Natural killer cell (primary cell): ENCODE measurements at regions not wholly inside any gene's neighbourhood (a gene's known extent, or its start where the extent isn't known, plus 50 kb on each side); places are given as distances from the start of the nearest gene placed in this dataset.
A peak's percentile ranks its signal among the peaks of the same experiment; 100 is the strongest.
"Not testable (repeated sequence)": the region's sequence is repeated elsewhere in the genome, so short reads cannot be mapped to it uniquely, and the experiment has no call there.

Source experiments
- ATAC-seq, 3 donors: fragments of 150-1000 bp in 2 of 3; fragments of 200-7000 bp in 1 of 3; cut with Tn5 transposase; 1 replicate in 1 of 3; 2 replicates in 2 of 3; pipeline ENCODE4 v1.10.0; 2021; ENCODE audit warnings: mild to moderate bottlenecking in 2 of 3, moderate library complexity in 2 of 3
- DNase-seq, 2 donors: peaks; one replicate each; pipeline versions ENCODE4 v3.0.0 to v3.0.0-alpha.2; 2013 to 2021; ENCODE audit warnings: mixed read lengths in 1 of 2
- H3K27ac ChIP-seq: one replicate; pipeline ENCODE4 v1.5.1; 2013; ENCODE audit warnings: mild to moderate bottlenecking, low read length
- H3K27me3 ChIP-seq: one replicate; pipeline ENCODE4 v1.6.1; 2013; ENCODE audit warnings: low read length; ENCODE audit not compliant: control insufficient read depth, insufficient read depth
- H3K36me3 ChIP-seq: one replicate; pipeline ENCODE4 v1.6.1; 2013; ENCODE audit warnings: low read length; ENCODE audit not compliant: control insufficient read depth, insufficient read depth
- H3K4me1 ChIP-seq: one replicate; pipeline ENCODE4 v1.6.1; 2013; ENCODE audit warnings: low read length; ENCODE audit not compliant: control insufficient read depth, insufficient read depth
- H3K4me3 ChIP-seq: one replicate; pipeline ENCODE4 v1.5.1; 2013; ENCODE audit warnings: low read length
- H3K9me3 ChIP-seq: one replicate; pipeline ENCODE4 v1.6.1; 2013; ENCODE audit warnings: low read length; ENCODE audit not compliant: control insufficient read depth, insufficient read depth
- H3K27ac Mint-ChIP-seq, 2 donors: one replicate each; pipeline ENCODE4 v1.8.0; 2022; ENCODE audit warnings: mild to moderate bottlenecking in 2 of 2, mixed read lengths in 2 of 2, moderate library complexity in 1 of 2
- H3K27me3 Mint-ChIP-seq, 2 donors: one replicate each; pipeline ENCODE4 v1.8.0; 2022; ENCODE audit warnings: low read depth in 2 of 2, mixed read lengths in 2 of 2
- H3K36me3 Mint-ChIP-seq: one replicate; pipeline ENCODE4 v1.8.0; 2022; ENCODE audit warnings: mixed read lengths
- H3K4me1 Mint-ChIP-seq, 2 donors: one replicate each; pipeline ENCODE4 v1.8.0; 2022; ENCODE audit warnings: mixed read lengths in 2 of 2
- H3K4me3 Mint-ChIP-seq: one replicate; pipeline ENCODE4 v1.8.0; 2022; ENCODE audit warnings: mild to moderate bottlenecking, moderate library complexity, mixed read lengths
- H3K9me3 Mint-ChIP-seq, 2 donors: one replicate each; pipeline ENCODE4 v1.8.0; 2022; ENCODE audit warnings: mixed read lengths in 2 of 2
- WGBS: methylation state at CpG from one replicate; pipeline ENCODE4 v1.1.7; 2013; ENCODE audit warnings: missing lambda C conversion rate; ENCODE audit not compliant: insufficient coverage; 5-methylcytosine and 5-hydroxymethylcytosine counted together
- intact Hi-C: fragments of 100-400 bp; cut with micrococcal nuclease; formaldehyde crosslinking; loops from one replicate; pipeline ENCODE4 v1.14.2; 2022
- TF ChIP-seq, protein P1 (sequence below): fragments of 200-600 bp; IDR thresholded peaks from one replicate; pipeline ENCODE4 v1.8.0; 2022; ENCODE audit warnings: antibody characterized with exemption

DNA sequence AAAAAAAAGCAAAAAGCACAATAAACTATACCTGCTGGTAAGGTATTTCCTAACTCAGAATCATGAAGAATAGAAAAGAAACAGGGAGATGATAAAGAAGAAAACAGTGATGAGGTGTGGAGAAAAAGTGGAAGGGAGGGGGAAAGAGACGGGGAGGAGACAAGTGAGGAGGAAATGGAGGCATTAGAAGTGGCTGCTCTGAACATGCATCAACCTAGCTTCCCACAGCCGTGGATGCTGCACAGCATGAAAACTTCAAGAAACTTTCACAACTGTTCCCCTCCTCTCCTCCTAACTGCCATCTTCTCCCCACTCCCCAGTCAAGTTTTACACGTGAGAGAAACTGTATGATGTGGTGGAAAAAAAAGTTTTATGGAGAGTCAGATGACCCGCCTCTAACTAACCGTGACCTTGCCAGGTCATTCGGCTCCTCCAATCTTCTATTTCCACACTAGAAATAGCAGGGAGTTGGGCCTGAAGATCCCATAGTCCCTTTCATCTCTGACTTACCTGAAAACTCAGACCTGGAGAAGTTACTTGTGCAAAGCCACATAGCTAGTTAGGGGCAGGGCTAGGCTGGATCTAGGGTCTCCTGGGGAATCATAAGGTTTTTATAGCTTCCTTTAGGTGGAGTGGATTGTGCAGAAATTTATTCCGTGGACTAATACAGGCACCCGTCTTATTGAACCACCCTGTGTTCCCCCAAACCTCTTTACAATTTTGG, 461.9 kb downstream of the KLF5 start:
- 73% methylated on average over 4 of the region's 8 CpGs for WGBS
- Histone ChIP-seq H3K9me3 (no peaks in the 10 kb centered on the region), H3K4me3 (no peak overlapping the region), H3K27me3 (no peaks in the 10 kb centered on the region), H3K36me3 (no peaks in the 10 kb centered on the region), H3K27ac (no peak overlapping the region), H3K4me1 (no peaks in the 10 kb centered on the region)
- H3K36me3 Mint-ChIP-seq, result no peaks in the 10 kb centered on the region
- intact Hi-C loops, result no loop called here
- ATAC-seq (no peak), DNase-seq (peak in 1 of 2 donors; percentile 54)
- TF ChIP-seq, protein P1, sequence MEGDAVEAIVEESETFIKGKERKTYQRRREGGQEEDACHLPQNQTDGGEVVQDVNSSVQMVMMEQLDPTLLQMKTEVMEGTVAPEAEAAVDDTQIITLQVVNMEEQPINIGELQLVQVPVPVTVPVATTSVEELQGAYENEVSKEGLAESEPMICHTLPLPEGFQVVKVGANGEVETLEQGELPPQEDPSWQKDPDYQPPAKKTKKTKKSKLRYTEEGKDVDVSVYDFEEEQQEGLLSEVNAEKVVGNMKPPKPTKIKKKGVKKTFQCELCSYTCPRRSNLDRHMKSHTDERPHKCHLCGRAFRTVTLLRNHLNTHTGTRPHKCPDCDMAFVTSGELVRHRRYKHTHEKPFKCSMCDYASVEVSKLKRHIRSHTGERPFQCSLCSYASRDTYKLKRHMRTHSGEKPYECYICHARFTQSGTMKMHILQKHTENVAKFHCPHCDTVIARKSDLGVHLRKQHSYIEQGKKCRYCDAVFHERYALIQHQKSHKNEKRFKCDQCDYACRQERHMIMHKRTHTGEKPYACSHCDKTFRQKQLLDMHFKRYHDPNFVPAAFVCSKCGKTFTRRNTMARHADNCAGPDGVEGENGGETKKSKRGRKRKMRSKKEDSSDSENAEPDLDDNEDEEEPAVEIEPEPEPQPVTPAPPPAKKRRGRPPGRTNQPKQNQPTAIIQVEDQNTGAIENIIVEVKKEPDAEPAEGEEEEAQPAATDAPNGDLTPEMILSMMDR, result no peak
- H3K9me3 Mint-ChIP-seq, result no peaks in the 10 kb centered on the region
- peaks cover 0 to 2% of the 10 kb centered on the region in 2 donors for H3K27me3 Mint-ChIP-seq
- H3K4me3 Mint-ChIP-seq, result no peak overlapping the region
- H3K27ac Mint-ChIP-seq, result no peak overlapping the region
- no peaks in the 10 kb centered on the region for H3K4me1 Mint-ChIP-seq

DNA sequence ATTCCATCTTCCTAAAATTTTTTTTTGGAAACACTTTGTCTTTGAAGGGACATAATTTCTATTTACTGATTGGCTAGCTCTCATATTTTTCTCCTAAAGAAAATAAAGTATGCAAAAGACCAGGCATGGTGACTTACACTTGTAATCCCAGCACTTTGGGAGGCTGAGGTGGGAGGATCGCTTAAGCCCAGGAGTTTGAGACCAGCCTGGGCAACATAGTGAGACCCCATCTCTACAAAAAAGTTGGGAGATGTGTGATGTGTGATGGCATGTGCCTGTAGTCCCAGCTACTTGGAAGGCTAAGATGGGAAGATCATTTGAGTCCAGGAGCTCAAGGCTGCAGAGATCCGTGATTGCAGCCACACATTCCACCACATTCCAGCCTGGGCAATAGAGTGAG, 461.3 kb downstream of the KLF5 start:
- intact Hi-C loops, H3K4me3 ChIP-seq, H3K27me3 Mint-ChIP-seq, H3K4me1 Mint-ChIP-seq, H3K27ac Mint-ChIP-seq, H3K27me3 ChIP-seq, ATAC-seq, H3K9me3 Mint-ChIP-seq, DNase-seq, H3K27ac ChIP-seq, H3K4me3 Mint-ChIP-seq, H3K4me1 ChIP-seq, H3K36me3 Mint-ChIP-seq, H3K9me3 ChIP-seq, H3K36me3 ChIP-seq: not testable (repeated sequence)
- 100% methylated on average over 1 of the region's 2 CpGs for WGBS

DNA sequence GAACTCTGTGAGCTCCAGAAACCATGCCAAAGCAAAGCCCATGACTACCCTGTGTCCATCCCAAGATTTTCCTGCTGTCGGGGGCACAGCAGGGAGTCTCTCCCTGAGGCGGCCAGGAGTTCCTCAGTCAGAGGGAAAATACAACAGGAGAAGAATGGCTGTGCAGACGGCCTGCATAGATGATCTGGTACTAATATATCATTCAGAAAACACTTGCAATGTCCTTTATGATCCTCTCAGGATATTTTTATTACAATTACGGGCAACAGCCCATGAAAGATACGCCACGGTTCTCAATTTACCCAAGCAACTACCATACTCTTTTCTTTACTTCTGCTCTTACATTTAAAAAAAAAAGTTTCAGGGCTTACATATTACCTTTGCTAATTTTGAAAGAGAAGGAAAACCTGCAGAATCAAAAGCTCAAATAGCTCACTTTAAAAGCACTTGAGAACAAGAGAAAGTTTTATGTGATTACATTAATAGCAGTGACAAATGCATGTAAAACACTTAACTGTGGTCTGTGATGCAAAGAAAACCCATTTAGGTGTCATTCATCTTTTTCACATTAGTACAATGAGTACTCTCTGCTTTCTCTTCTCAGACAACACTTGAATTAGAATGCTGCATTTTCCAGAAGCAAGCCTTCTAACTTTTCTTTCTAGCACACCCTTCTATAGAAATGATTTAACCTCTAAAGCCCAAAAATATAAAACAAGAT, 460.8 kb downstream of the KLF5 start:
- Histone ChIP-seq H3K4me1 (no peaks in the 10 kb centered on the region), H3K9me3 (no peaks in the 10 kb centered on the region), H3K36me3 (no peaks in the 10 kb centered on the region), H3K27me3 (no peaks in the 10 kb centered on the region), H3K4me3 (no peak overlapping the region), H3K27ac (no peak overlapping the region)
- Mint-ChIP-seq H3K36me3 (no peaks in the 10 kb centered on the region), H3K27ac (no peak overlapping the region), H3K9me3 (no peaks in the 10 kb centered on the region), H3K4me1 (no peaks in the 10 kb centered on the region), H3K4me3 (no peak overlapping the region), H3K27me3 (peaks cover 0 to 2% of the 10 kb centered on the region in 2 donors)
- 90% methylated on average over 6 of the region's 6 CpGs for WGBS
- ATAC-seq, result no peak
- TF ChIP-seq, protein P1, result no peak
- DNase-seq, result no peak
- intact Hi-C loops, result no loop called here

DNA sequence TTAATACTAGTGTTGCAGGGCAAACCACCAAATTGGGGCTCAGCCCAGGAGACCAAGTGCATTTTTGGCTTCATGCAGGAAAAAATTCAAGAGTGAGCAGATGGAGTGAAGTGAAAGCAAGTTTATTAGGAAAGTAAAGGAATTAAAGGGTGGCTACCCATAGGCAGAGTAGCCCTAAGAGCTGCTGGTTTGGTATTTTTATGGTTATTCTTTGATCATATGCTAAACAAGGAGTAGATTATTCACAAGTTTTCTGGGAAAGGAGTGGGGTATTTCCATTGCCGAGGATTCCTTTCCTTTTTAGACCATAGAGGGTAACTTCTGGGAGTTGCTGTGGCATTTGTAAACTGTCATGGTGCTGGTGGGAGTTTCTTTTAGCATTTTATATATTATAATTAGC, 459.0 kb downstream of the KLF5 start:
- Mint-ChIP-seq H3K36me3 (no peaks in the 10 kb centered on the region), H3K9me3 (no peaks in the 10 kb centered on the region), H3K27me3 (peaks cover 0 to 2% of the 10 kb centered on the region in 2 donors), H3K4me3 (no peak overlapping the region), H3K27ac (no peak overlapping the region), H3K4me1 (no peaks in the 10 kb centered on the region)
- intact Hi-C loops, result no loop called here
- Histone ChIP-seq H3K9me3 (no peaks in the 10 kb centered on the region), H3K36me3 (no peaks in the 10 kb centered on the region), H3K4me3 (no peak overlapping the region), H3K27me3 (no peaks in the 10 kb centered on the region), H3K4me1 (no peaks in the 10 kb centered on the region), H3K27ac (no peak overlapping the region)
- TF ChIP-seq, protein P1, result no peak
- DNase-seq (no peak), ATAC-seq (no peak)
- WGBS, result 75% methylated on average over 1 of the region's 1 CpG
